GM19463 (cell line): ENCODE measurements at regions not wholly inside any gene's neighbourhood (a gene's known extent, or its start where the extent isn't known, plus 50 kb on each side); places are given as distances from the start of the nearest gene placed in this dataset.

Experiments used
- ATAC-seq: cut with Tn5 transposase; IDR thresholded peaks from one replicate; pipeline ENCODE4 v1.9.1; 2021; ENCODE audit warnings: mild to moderate bottlenecking, moderate library complexity; ENCODE audit not compliant: unreplicated experiment

GRCh38 chr13:99911965-99912566 is 59.5 kb downstream of the ZIC5 start:
- ATAC-seq, result no peak

GRCh38 chr13:99911069-99911964 is 60.2 kb downstream of the ZIC5 start:
- ATAC-seq, result no peak

- ATAC-seq, result no peak
These were observed 61.5 kb downstream of the ZIC5 start for GRCh38 chr13:99909836-99910619.

DNA sequence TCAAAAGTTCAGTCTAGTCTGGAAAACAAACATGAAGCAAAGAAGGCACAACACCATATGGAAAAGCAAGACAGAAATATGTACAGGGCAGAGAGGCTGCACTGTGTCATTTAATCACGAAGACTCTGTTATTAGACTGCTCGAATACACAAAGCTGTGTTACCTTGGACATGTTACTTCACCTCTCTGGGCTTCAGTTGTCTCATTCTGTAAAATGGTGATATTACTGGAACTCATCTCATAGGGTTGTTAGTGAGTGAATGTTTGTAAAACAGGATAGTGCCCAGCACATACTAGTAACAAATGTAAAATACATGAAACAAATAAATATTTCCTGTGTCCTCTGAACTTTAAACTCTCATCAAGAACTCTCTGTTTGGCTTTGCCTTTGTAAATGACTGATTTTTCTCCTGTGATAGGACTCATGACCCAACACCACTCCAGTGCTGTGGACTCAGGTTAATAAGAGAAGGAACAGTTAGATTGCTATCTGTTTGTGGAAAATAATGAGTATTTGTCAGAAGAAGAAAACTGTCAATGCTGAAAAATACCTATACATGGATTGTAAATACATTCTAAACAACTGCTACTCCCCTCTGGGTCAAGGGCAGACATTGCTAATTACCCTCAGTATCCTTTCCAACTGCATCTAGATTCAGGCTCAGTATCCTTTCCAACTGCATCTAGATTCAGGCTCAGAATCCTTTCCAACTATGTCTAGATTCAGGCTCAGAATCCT is 62.3 kb downstream of the ZIC5 start:
- ATAC-seq, result no peak

GRCh38 chr13:99908140-99908803 is 63.3 kb downstream of the ZIC5 start:
- ATAC-seq, result no peak

DNA sequence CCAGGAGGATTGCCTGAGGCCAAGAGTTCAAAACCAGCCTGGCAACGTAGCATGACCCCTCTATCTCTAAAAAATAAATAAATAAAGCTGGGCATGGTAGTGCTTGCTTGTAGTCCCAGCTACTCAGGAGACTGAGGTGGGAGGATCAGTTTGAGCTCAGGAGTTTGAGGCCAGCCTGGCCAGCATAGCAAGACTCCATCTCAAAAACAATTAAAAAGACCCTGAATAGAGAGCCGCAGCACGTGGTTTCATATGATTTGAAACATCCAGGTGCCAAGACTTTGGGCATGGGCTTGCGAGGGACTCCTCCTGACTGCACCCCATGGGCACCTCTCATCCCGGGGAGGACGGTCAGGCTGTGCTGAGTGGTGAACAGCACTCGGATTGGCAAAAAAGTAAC is 63.9 kb downstream of the ZIC5 start:
- no peak for ATAC-seq

DNA sequence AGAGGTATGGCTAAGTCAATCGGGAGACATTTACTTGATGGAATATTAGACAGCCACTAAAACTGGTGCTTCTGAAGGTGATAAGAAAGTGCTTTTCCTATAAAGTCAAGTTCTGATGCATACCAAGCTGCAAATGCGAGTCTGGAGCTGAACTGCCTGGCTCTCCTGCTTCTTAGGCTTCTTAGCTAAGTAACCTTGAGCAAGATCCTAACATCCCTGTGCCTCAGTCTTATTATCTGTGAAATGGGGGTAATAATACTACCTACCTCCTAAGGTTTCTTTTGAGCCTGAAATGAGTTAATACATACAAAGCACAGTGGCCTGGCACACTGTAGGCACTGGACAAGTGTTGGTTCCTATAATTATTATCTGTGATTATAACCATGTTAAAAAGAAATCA is 64.5 kb downstream of the ZIC5 start:
- no peak for ATAC-seq

- no peak for ATAC-seq
These were observed 65.8 kb downstream of the ZIC5 start for GRCh38 chr13:99905814-99906213.

- ATAC-seq, result no peak
These were observed 66.3 kb downstream of the ZIC5 start for GRCh38 chr13:99905224-99905623.

GRCh38 chr13:99903140-99903539 is 68.4 kb downstream of the ZIC5 start:
- no peak for ATAC-seq

GRCh38 chr13:99902657-99903056 is 68.9 kb downstream of the ZIC5 start:
- ATAC-seq, result no peak

- ATAC-seq, result no peak
These were observed 70.6 kb downstream of the ZIC5 start for GRCh38 chr13:99900960-99901359.

DNA sequence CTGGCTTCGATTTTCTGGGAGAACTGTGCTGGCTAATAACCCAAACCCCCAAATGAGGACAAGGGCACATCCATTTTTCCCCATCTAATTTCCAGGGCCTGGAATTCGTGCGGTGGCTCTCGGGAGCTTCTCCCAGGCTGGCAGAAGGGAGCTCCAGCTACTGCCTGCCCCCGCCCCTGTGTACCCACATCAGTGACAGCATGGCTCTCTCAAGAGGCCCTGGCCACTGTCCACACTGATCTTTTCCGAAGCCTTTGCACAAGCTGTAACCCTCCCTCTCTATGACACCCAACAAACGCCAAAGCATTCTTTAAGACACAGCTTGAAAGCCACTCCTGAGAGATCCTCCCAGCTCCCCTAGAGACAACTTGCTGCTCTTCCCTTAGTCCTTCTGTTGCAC is 73.1 kb downstream of the ZIC5 start:
- no peak for ATAC-seq

GRCh38 chr13:99897076-99897440 is 74.5 kb downstream of the ZIC5 start:
- no peak for ATAC-seq

DNA sequence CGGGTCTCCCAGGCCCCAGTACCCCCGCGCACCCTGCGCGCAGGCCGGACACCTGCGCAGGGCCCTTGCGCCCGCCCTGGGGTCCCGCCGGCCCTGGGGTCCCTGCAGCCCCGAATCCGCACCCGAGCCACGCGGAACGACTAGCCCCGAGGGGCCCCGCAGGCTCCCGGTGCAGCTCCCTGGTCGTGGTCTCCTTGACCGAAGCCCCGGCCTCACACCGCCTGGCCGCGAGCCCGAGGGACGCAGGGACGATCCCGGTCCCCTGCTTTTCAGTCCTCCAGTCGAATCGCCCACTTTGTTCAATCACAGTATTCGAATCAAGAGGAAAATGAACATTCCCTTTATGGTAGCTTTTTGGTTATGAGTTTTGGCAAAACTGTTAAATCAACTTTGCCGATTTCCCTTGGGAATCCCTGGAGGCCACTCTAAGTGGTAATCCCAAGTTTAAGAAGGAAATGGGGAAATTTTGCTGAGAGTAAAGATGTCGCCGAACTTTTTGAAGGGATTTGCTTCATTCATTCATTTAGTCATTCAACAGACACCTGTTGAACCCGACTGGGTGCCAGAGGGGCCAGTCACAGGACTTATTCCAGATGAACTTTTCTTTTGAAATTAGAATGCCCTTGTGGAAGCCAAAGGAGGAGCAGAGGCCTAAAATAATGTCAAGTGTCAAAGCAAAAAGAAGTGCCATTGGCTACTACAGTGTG is 75.0 kb downstream of the ZIC5 start:
- no peak for ATAC-seq

DNA sequence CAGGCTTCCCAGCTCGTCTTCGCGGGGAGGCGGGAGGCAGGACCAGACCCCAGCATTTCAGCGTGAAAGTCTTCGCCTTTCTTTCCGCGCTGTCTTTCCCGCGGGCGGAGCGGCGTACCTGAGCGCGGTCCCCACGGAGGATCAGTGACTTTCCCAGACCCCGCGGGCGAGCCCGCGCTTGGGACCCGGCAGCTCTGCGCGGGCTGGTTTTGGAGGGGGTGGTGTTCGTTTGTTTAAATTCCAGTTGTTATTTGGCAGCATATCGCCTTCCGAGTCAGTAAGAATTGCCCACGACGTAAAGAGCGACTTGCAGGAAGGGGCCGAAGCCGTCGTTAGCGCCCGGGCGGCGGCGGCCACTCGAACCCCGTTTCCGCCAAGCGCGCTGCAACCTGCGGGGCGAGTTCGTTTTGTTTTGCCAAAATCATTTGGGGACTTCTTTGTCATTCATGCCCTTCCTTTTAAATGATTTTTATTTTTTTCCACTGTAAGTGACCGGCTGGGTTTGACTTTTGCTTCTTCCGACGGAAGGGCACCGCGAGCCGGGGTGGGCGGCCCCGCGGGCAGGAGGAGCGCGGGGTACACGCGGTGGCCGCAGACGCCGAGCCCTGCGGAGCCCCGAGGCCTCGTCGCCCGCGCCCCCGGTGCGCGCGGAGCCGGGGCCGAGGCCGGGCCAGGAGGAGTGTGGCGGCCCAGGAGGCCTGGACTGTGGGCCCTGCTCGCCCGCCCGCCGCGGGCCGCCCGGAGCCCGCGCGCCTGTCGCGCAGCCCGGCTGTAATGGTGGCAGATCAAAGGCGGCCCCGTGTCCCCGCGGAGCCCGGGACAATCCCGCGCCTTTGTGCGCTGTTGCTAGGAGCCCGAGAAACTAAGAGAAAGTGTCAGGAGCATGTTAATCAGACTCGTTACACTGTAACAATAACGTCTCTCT is 75.9 kb downstream of the ZIC5 start:
- no peak for ATAC-seq

GRCh38 chr13:99894840-99895443 is 76.6 kb downstream of the ZIC5 start:
- ATAC-seq, result no peak

DNA sequence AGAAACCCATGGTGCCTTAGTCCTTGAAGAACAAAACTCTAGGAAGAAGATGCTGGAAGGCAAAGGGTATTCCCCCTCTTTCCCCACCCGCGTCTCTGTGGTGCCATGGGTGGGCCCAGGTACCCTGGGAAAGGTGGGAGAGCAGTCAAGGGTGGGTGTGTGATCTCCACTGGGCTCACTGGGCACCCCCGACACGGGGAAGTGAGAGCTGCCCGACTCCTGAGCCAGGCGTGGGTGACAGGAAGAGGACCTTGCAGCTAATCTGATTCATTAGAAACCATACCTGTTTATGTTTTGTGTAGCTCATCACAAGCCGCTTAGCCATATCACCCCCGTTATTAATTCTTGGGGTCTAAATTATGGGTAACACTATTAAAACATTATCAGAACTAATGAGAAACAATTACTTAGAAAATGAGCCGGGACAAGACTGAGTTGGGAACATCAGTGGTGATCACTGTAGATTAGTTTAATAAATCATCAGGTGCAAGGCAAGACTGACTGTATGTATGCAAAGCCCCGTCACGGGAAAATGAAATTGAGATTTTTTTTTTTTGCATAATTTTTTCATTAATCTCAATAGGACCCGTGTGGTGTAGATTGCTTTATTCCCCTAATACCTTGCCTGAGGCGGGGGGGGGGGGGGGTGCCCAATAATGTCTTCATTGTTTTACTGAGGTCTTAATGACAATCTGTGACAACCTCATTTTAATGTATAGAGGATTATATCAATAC is 77.3 kb downstream of the ZIC5 start:
- no peak for ATAC-seq
